ENCODE measurements at regions not wholly inside any gene's neighbourhood (a gene's known extent, or its start where the extent isn't known, plus 50 kb on each side); places are given as distances from the start of the nearest gene placed in this dataset.

GRCh38 chr13:76418404-76418803, 467.8 kb downstream of the KCTD12 start:
- TF ChIP-seq MAX (IDR thresholded peaks at IDR 0.05; ENCODE audit: low read depth) (no peak), CTCF (IDR thresholded peaks at IDR 0.05) (no peak), FOXM1 (IDR thresholded peaks at IDR 0.05; ENCODE audit: low read depth) (no peak)
